ENCODE measurements at regions not wholly inside any gene's neighbourhood (a gene's known extent, or its start where the extent isn't known, plus 50 kb on each side); places are given as distances from the start of the nearest gene placed in this dataset.

DNA sequence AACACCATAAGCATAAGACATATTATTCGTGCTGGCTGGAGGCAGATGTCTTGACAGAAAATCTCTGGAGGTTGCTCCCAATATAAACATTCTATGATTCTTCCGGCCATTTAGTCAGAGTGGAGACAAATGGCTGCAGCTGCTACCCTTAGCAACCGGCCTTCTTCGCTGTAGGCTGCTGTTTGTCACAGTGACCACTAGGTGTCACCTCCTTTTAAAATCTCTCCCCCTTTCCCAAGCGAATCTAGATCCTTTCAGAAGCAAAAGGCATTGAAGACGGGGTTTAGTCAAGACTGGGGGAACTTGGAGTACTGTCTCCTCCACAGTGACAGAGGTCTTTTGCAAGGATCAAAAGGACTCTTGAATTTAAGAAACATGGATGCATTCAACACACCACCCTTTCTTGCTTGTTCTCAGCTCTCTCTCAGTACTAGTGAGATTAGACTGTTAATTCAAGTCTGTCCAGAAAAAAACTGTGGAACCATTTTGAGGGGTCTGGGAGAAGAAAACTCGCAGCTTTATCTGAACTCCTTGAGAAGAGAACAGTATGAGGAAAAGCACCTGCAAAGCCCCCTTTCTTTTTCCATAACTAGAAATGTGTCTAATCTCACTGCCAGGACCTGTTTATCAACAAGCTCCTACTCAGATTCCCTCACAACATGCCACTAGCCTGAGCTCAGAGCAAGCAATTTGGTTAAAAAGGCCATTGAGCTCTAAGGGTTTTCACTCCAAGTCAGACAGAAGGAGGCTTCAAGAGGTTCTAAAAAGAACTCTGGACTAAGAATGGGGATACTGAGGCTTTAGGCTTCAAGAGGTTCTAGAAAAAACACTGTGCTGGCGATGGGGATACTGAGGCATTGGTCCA is 408.3 kb upstream of the PLXNA2 start:
- TF ChIP-seq EZH2 (IDR thresholded peaks at IDR 0.05; ENCODE audit: low read depth, unreplicated experiment) (no peak), EZH2phosphoT487 (IDR thresholded peaks at IDR 0.05; ENCODE audit: unreplicated experiment) (no peak), NANOG (IDR thresholded peaks at IDR 0.05; ENCODE audit: borderline replicate concordance) (no peak), JUNB (IDR thresholded peaks at IDR 0.05; ENCODE audit: unreplicated experiment) (no peak), POLR2AphosphoS5 (IDR thresholded peaks at IDR 0.05; ENCODE audit: low read depth) (no peak), CREB1 (CRISPR knock-in tag; IDR thresholded peaks at IDR 0.05; ENCODE audit: low read depth) (no peak)
- TF ChIP-seq, protein P1, sequence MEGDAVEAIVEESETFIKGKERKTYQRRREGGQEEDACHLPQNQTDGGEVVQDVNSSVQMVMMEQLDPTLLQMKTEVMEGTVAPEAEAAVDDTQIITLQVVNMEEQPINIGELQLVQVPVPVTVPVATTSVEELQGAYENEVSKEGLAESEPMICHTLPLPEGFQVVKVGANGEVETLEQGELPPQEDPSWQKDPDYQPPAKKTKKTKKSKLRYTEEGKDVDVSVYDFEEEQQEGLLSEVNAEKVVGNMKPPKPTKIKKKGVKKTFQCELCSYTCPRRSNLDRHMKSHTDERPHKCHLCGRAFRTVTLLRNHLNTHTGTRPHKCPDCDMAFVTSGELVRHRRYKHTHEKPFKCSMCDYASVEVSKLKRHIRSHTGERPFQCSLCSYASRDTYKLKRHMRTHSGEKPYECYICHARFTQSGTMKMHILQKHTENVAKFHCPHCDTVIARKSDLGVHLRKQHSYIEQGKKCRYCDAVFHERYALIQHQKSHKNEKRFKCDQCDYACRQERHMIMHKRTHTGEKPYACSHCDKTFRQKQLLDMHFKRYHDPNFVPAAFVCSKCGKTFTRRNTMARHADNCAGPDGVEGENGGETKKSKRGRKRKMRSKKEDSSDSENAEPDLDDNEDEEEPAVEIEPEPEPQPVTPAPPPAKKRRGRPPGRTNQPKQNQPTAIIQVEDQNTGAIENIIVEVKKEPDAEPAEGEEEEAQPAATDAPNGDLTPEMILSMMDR (conservative IDR thresholded peaks at IDR 0.05; ENCODE audit: low read depth in 2 of 2): peak; percentile 80 to 86
- TF ChIP-seq, protein P2, sequence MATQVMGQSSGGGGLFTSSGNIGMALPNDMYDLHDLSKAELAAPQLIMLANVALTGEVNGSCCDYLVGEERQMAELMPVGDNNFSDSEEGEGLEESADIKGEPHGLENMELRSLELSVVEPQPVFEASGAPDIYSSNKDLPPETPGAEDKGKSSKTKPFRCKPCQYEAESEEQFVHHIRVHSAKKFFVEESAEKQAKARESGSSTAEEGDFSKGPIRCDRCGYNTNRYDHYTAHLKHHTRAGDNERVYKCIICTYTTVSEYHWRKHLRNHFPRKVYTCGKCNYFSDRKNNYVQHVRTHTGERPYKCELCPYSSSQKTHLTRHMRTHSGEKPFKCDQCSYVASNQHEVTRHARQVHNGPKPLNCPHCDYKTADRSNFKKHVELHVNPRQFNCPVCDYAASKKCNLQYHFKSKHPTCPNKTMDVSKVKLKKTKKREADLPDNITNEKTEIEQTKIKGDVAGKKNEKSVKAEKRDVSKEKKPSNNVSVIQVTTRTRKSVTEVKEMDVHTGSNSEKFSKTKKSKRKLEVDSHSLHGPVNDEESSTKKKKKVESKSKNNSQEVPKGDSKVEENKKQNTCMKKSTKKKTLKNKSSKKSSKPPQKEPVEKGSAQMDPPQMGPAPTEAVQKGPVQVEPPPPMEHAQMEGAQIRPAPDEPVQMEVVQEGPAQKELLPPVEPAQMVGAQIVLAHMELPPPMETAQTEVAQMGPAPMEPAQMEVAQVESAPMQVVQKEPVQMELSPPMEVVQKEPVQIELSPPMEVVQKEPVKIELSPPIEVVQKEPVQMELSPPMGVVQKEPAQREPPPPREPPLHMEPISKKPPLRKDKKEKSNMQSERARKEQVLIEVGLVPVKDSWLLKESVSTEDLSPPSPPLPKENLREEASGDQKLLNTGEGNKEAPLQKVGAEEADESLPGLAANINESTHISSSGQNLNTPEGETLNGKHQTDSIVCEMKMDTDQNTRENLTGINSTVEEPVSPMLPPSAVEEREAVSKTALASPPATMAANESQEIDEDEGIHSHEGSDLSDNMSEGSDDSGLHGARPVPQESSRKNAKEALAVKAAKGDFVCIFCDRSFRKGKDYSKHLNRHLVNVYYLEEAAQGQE (IDR thresholded peaks at IDR 0.05; ENCODE audit: unreplicated experiment): no peak

Measured in GM23338 (cell line).